Mesenchymal stem cell (in vitro differentiated cells and primary cell): ENCODE measurements at regions not wholly inside any gene's neighbourhood (a gene's known extent, or its start where the extent isn't known, plus 50 kb on each side); places are given as distances from the start of the nearest gene placed in this dataset.
"Not testable (repeated sequence)": the region's sequence is repeated elsewhere in the genome, so short reads cannot be mapped to it uniquely, and the experiment has no call there.

Experiments
- DNase-seq: peaks from one replicate; pipeline ENCODE4 v3.0.0-alpha.2; 2013
- H2AFZ ChIP-seq: one replicate; pipeline ENCODE4 v1.6.1; 2013; ENCODE audit warnings: low read depth, mild to moderate bottlenecking, control low read depth, inconsistent platforms, low read length, moderate library complexity
- H2AK5ac ChIP-seq: 2 replicates; pipeline ENCODE4 v1.6.1; 2013; ENCODE audit warnings: low read length, moderate library complexity, mild to moderate bottlenecking, inconsistent platforms; ENCODE audit not compliant: severe bottlenecking
- H2BK120ac ChIP-seq: one replicate; pipeline ENCODE4 v1.6.1; 2013; ENCODE audit warnings: low read depth, mild to moderate bottlenecking, inconsistent platforms, low read length, moderate library complexity
- H2BK12ac ChIP-seq, 2 experiments: one replicate each; pipeline ENCODE4 v1.6.1; 2013; ENCODE audit warnings: inconsistent platforms in 2 of 2, low read length in 2 of 2, mild to moderate bottlenecking in 2 of 2, moderate library complexity in 2 of 2, control low read depth in 1 of 2
- H2BK15ac ChIP-seq: one replicate; pipeline ENCODE4 v1.6.1; 2013; ENCODE audit warnings: mild to moderate bottlenecking, low read depth, inconsistent platforms; ENCODE audit not compliant: poor library complexity, severe bottlenecking
- H2BK5ac ChIP-seq: 2 replicates; pipeline ENCODE4 v1.6.1; 2013; ENCODE audit warnings: low read depth, mild to moderate bottlenecking, low read length, control low read depth, inconsistent platforms; ENCODE audit not compliant: poor library complexity, severe bottlenecking
- H3K14ac ChIP-seq, 2 experiments: one replicate each; pipeline ENCODE4 v1.6.1; 2013; ENCODE audit warnings: inconsistent platforms in 2 of 2, low read length in 2 of 2, control low read depth in 1 of 2, mild to moderate bottlenecking in 1 of 2, moderate library complexity in 1 of 2
- H3K18ac ChIP-seq, 2 experiments: one replicate each; pipeline ENCODE4 v1.6.1; 2013; ENCODE audit warnings: inconsistent platforms in 2 of 2, low read length in 2 of 2, control low read depth in 1 of 2, low read depth in 1 of 2, mild to moderate bottlenecking in 1 of 2
- H3K23ac ChIP-seq, 2 experiments: one replicate each; pipeline ENCODE4 v1.6.1; 2013; ENCODE audit warnings: inconsistent platforms in 2 of 2, low read length in 2 of 2, mild to moderate bottlenecking in 2 of 2, moderate library complexity in 2 of 2, control low read depth in 1 of 2
- H3K27ac ChIP-seq: 2 replicates; pipeline ENCODE4 v1.5.1; 2013; ENCODE audit warnings: mild to moderate bottlenecking, moderate library complexity, low read length, control low read depth, inconsistent platforms; ENCODE audit not compliant: poor library complexity, severe bottlenecking
- H3K27me3 ChIP-seq, 2 experiments: 2 replicates each; pipeline versions ENCODE4 v1.6.1 to v1.7.0; 2013; ENCODE audit warnings: low read length in 2 of 2, mild to moderate bottlenecking in 2 of 2, moderate library complexity in 2 of 2, control low read depth in 1 of 2, inconsistent platforms in 1 of 2; ENCODE audit not compliant: control insufficient read depth in 1 of 2, insufficient read depth in 1 of 2
- H3K36me3 ChIP-seq, 2 experiments: 2 replicates each; pipeline versions ENCODE4 v1.6.1 to v1.7.0; 2013; ENCODE audit warnings: low read length in 2 of 2, control low read depth in 1 of 2, inconsistent platforms in 1 of 2, low read depth in 1 of 2, mild to moderate bottlenecking in 1 of 2; ENCODE audit not compliant: insufficient read depth in 2 of 2, control insufficient read depth in 1 of 2
- H3K4ac ChIP-seq, 2 experiments: one replicate each; pipeline ENCODE4 v1.6.1; 2013; ENCODE audit warnings: inconsistent platforms in 2 of 2, low read length in 2 of 2, mild to moderate bottlenecking in 2 of 2, moderate library complexity in 2 of 2, control low read depth in 1 of 2, low read depth in 1 of 2
- H3K4me1 ChIP-seq: 2 replicates; pipeline ENCODE4 v1.6.1; 2013; ENCODE audit warnings: low read depth, low read length, control low read depth; ENCODE audit not compliant: control insufficient read depth, insufficient read depth
- H3K4me2 ChIP-seq: 2 replicates; pipeline ENCODE4 v1.6.1; 2013; ENCODE audit warnings: low read length, mild to moderate bottlenecking, inconsistent platforms; ENCODE audit not compliant: poor library complexity, severe bottlenecking
- H3K4me3 ChIP-seq, 2 experiments: 2 replicates each; pipeline versions ENCODE4 v1.5.1 to v1.7.0; 2013; ENCODE audit warnings: low read length in 2 of 2, mild to moderate bottlenecking in 2 of 2, control low read depth in 1 of 2, low read depth in 1 of 2; ENCODE audit not compliant: insufficient read depth in 1 of 2
- H3K79me1 ChIP-seq: replicated peaks from 2 replicates; pipeline ENCODE4 v1.6.1; 2013; ENCODE audit warnings: mild to moderate bottlenecking, control low read depth, low read length, inconsistent platforms; ENCODE audit not compliant: poor library complexity, severe bottlenecking
- H3K9ac ChIP-seq: 2 replicates; pipeline ENCODE4 v1.7.0; 2013; ENCODE audit warnings: mild to moderate bottlenecking, low read length, moderate library complexity
- H3K9me3 ChIP-seq: 2 replicates; pipeline ENCODE4 v1.7.0; 2013; ENCODE audit warnings: mild to moderate bottlenecking, low read length; ENCODE audit not compliant: control insufficient read depth
- H4K8ac ChIP-seq: one replicate; pipeline ENCODE4 v1.6.1; 2013; ENCODE audit warnings: inconsistent platforms, mild to moderate bottlenecking, low read length, moderate library complexity
- H4K91ac ChIP-seq: one replicate; pipeline ENCODE4 v1.6.1; 2013; ENCODE audit warnings: mild to moderate bottlenecking, low read length, inconsistent platforms
- WGBS: methylation state at CpG from one replicate; pipeline ENCODE4 v1.1.7; 2013; ENCODE audit warnings: mixed read lengths; 5-methylcytosine and 5-hydroxymethylcytosine counted together

DNA sequence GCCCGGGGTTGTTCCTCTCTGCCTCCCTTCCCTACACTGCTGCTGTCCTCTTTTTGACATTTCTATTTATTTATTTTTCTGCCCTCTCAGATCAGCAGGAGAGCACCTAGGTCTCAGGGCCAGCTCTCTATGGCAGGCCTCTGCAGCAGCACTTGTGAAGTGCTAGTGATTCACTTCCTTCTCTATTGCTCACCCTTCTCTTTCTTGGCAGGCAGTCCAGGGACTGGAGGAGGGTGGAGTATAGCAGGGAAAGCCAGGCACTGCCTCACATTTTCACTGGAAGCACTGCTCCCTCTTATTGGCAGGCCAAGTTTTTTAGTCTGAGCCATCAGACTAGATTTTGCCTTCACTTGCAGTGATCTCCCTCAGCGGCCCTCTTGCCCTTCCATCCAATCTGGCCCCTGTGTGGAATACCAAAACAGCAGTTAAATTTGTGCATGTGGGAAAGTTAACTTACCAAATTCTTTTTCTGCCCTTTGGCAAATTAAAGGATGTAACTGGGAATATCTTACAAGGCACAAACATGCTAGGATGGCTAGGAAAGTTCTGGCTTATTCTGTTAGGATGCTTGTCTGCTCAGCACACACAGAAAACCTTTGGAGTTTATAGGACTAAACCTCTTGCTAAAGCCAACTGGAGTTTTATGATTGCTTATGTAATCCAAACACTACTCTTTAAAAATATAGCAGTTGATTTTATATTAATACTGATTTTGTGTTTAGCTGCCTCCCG, 847.6 kb downstream of the TTLL7 start:
- not testable (repeated sequence) for H3K4ac ChIP-seq, H3K14ac ChIP-seq, H2AK5ac ChIP-seq, H3K9me3 ChIP-seq, H3K23ac ChIP-seq, H2BK12ac ChIP-seq, H4K8ac ChIP-seq, H3K36me3 ChIP-seq, H3K9ac ChIP-seq, H3K27me3 ChIP-seq, H4K91ac ChIP-seq, H3K27ac ChIP-seq, H2BK5ac ChIP-seq, H3K4me2 ChIP-seq, H2AFZ ChIP-seq, H3K4me1 ChIP-seq, H3K4me3 ChIP-seq, H3K79me1 ChIP-seq, H2BK15ac ChIP-seq
- no CpG with 5 or more reads among the region's 3 CpGs for WGBS
- Histone ChIP-seq H3K18ac (peak overlapping the region in 1 of 2 experiments; percentile 43), H2BK120ac (peak overlapping the region; percentile 34)
- DNase-seq, result peak; percentile 76

GRCh38 chr1:83150479-83150878, 848.5 kb downstream of the TTLL7 start:
- not testable (repeated sequence) for H3K9ac ChIP-seq, H4K91ac ChIP-seq, H3K4me2 ChIP-seq, H2BK15ac ChIP-seq, H3K27me3 ChIP-seq, H3K79me1 ChIP-seq, H2BK120ac ChIP-seq, H3K4ac ChIP-seq, H3K27ac ChIP-seq, H3K23ac ChIP-seq, H2BK5ac ChIP-seq, H2AK5ac ChIP-seq, H3K4me1 ChIP-seq, H3K14ac ChIP-seq, H3K4me3 ChIP-seq, H4K8ac ChIP-seq, H2AFZ ChIP-seq, H3K36me3 ChIP-seq, H3K9me3 ChIP-seq
- Histone ChIP-seq H2BK12ac (peak overlapping the region in 1 of 2 experiments; percentile 42), H3K18ac (peak overlapping the region in 1 of 2 experiments; percentile 48)
- WGBS, result 86% methylated on average over 6 of the region's 6 CpGs
- DNase-seq, result peak; percentile 3

DNA sequence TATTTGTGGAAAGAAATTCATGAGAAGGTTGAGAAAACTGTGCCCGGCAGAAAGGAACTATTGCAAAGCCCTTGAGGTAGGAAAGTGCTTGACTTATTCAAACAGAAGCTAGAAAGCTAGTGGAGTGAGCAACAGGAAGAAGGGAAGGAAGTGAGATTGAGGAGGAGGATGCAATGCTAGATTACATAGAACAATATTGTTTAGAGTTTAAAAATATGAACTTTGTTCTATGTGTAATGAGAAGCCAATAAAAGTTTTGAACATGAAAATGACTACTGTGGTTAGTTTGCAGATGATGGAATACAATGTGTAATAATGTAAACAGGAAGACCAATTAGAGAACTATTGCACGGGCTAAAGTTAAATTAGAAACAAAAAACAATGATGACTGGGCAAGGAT, 853.1 kb downstream of the TTLL7 start:
- not testable (repeated sequence) for H3K27me3 ChIP-seq, H3K9me3 ChIP-seq, H3K23ac ChIP-seq, H3K4me3 ChIP-seq, H2BK15ac ChIP-seq, H4K8ac ChIP-seq, H2BK120ac ChIP-seq, H2BK12ac ChIP-seq, DNase-seq, H2BK5ac ChIP-seq, H2AFZ ChIP-seq, H3K27ac ChIP-seq, H4K91ac ChIP-seq, H2AK5ac ChIP-seq, H3K14ac ChIP-seq, H3K79me1 ChIP-seq, H3K4me2 ChIP-seq, H3K4me1 ChIP-seq, H3K18ac ChIP-seq, H3K4ac ChIP-seq, H3K36me3 ChIP-seq, H3K9ac ChIP-seq
- 46% methylated on average over 1 of the region's 2 CpGs for WGBS

- H2BK15ac ChIP-seq, H2AFZ ChIP-seq, H3K14ac ChIP-seq, H3K27me3 ChIP-seq, H3K23ac ChIP-seq, H3K36me3 ChIP-seq, H3K27ac ChIP-seq, H3K9me3 ChIP-seq, H2AK5ac ChIP-seq, H3K79me1 ChIP-seq, H4K8ac ChIP-seq, H3K4me3 ChIP-seq, H3K9ac ChIP-seq, H3K4me2 ChIP-seq, H3K18ac ChIP-seq, H3K4ac ChIP-seq, H2BK5ac ChIP-seq, H3K4me1 ChIP-seq, DNase-seq, H2BK12ac ChIP-seq, H4K91ac ChIP-seq, H2BK120ac ChIP-seq: not testable (repeated sequence)
- WGBS, result 94% methylated on average over 1 of the region's 1 CpG
Measured at GRCh38 chr1:83142802-83143201, 856.1 kb downstream of the TTLL7 start.
